Activated CD8-positive, alpha-beta T cell treated with anti-CD3 and anti-CD28 coated beads for 36 hours (primary cell): ENCODE measurements at regions not wholly inside any gene's neighbourhood (a gene's known extent, or its start where the extent isn't known, plus 50 kb on each side); places are given as distances from the start of the nearest gene placed in this dataset.
"Not testable (repeated sequence)": the region's sequence is repeated elsewhere in the genome, so short reads cannot be mapped to it uniquely, and the experiment has no call there.

Experiments used
- ATAC-seq: fragments of 200-7000 bp; cut with Tn5 transposase; one replicate; pipeline ENCODE4 v1.10.0; 2021; ENCODE audit warnings: mild to moderate bottlenecking, moderate library complexity
- CTCF ChIA-PET: fragments of 350-600 bp; sonication (Branson Sonifier 250); formaldehyde crosslinking; loops from one replicate; lab custom pipeline; 2021; ENCODE audit warnings: antibody characterized with exemption; lab: Charles Lee
- POLR2A ChIA-PET: fragments of 350-600 bp; sonication (Branson Sonifier 250); formaldehyde crosslinking; loops from one replicate; lab custom pipeline; 2021; ENCODE audit warnings: antibody characterized with exemption; lab: Charles Lee
- DNase-seq: peaks from one replicate; pipeline ENCODE4 v3.0.0-alpha.2; 2020
- H3K27ac Mint-ChIP-seq: one replicate; pipeline ENCODE4 v1.8.0; 2021; ENCODE audit warnings: mild to moderate bottlenecking, mixed read lengths
- H3K27me3 Mint-ChIP-seq: one replicate; pipeline ENCODE4 v1.8.0; 2021; ENCODE audit warnings: mixed read lengths
- H3K36me3 Mint-ChIP-seq: one replicate; pipeline ENCODE4 v1.8.0; 2021; ENCODE audit warnings: low read depth, mixed read lengths
- H3K4me1 Mint-ChIP-seq: one replicate; pipeline ENCODE4 v1.8.0; 2021; ENCODE audit warnings: low read depth, mixed read lengths
- H3K4me3 Mint-ChIP-seq: one replicate; pipeline ENCODE4 v1.8.0; 2021; ENCODE audit warnings: mild to moderate bottlenecking, moderate library complexity, mixed read lengths
- H3K9me3 Mint-ChIP-seq: one replicate; pipeline ENCODE4 v1.8.0; 2021; ENCODE audit warnings: mixed read lengths
- intact Hi-C: fragments of 100-400 bp; cut with micrococcal nuclease; formaldehyde crosslinking; loops from one replicate; pipeline ENCODE4 v1.10.0; 2022
- TF ChIP-seq, protein P1 (sequence below): fragments of 200-600 bp; IDR thresholded peaks from one replicate; pipeline ENCODE4 v1.8.0; 2022; ENCODE audit warnings: antibody characterized with exemption, mild to moderate bottlenecking

- ChIA-PET CTCF (interaction anchor here (1.0 to 1.1 kb wide), 2 partner anchors 20 to 133 kb away, joined by 3 read pairs; no protein-coding TSS in a partner anchor), POLR2A (no interaction called here)
- ATAC-seq = no peak
- intact Hi-C loops = no loop called here
- Mint-ChIP-seq H3K27ac (no peak overlapping the region), H3K4me1 (peaks cover 20% of the 10 kb centered on the region), H3K4me3 (no peak overlapping the region), H3K27me3 (no peaks in the 10 kb centered on the region), H3K36me3 (no peaks in the 10 kb centered on the region), H3K9me3 (no peaks in the 10 kb centered on the region)
- TF ChIP-seq, protein P1, sequence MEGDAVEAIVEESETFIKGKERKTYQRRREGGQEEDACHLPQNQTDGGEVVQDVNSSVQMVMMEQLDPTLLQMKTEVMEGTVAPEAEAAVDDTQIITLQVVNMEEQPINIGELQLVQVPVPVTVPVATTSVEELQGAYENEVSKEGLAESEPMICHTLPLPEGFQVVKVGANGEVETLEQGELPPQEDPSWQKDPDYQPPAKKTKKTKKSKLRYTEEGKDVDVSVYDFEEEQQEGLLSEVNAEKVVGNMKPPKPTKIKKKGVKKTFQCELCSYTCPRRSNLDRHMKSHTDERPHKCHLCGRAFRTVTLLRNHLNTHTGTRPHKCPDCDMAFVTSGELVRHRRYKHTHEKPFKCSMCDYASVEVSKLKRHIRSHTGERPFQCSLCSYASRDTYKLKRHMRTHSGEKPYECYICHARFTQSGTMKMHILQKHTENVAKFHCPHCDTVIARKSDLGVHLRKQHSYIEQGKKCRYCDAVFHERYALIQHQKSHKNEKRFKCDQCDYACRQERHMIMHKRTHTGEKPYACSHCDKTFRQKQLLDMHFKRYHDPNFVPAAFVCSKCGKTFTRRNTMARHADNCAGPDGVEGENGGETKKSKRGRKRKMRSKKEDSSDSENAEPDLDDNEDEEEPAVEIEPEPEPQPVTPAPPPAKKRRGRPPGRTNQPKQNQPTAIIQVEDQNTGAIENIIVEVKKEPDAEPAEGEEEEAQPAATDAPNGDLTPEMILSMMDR = no peak
- DNase-seq = no peak
Observed at GRCh38 chr22:17305076-17305475, 64.2 kb upstream of the CECR2 start.

DNA sequence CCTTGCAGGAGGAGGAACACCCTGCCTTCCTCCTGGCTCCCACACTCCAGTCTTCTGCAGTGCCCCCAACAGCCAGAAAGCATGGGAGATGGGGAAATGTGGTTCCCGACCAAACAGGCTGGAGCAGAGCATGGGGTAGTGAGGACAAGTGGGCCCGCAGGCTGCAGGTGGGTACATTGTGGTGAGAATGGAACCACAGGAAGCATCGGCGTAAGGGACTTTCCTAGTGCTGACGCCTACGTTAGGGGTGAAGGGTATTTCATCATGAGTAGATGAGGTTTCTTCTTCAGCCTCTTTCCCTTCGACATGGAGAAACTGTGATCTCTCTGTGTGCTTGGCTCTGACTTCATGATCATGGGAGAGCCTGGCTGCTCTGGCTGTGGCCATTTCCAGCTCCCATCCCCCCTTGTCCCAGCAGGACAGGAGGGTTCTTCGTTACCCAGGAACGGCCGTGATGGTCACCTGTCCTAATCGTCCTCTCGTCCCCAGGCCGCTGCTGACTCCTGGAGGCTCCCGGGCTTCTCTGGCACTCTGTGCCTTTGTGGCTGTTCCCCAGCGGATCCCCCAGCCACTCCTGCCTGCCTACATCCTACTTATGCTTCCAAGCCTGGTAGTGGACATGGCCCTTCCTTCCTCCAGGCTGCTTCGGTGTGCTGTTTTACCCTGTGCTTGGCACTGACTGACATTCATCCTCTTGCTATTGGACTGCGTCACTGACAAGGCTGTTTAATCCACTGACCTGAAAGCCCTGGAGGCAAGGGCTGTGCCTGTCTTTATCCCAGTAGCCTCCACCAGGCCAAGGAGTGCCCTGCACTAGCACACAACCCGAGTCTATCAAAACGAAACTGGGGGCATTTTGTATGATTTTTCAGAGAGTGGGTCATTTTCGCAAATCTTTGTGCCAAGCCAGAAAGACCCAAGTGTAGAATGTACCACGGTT is 65.2 kb upstream of the CECR2 start:
- CTCF ChIA-PET = interaction anchor here (1.1 kb wide), 1 partner anchor 132 kb away, joined by 3 read pairs; no protein-coding TSS in a partner anchor

DNA sequence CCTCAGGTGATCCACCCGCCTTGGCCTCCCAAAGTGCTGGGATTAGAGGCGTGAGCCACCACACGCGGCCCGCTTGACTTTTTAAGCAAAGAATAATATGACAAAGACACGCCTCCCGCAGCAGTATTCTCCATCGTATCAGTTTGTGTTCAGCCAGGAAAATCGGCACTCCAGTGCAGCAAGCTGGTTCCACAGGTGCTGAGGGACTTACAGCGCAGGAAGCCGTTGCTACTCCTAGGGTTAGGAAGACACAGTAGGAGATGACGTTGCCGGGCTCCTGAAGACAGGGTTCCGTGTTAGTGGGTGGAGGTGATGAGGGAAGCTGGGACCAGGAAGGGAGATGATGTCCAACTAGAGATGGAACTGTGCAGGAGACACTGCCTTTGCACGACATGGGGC is 65.8 kb upstream of the CECR2 start:
- no peak for ATAC-seq
- Mint-ChIP-seq H3K4me1 (peaks cover 20% of the 10 kb centered on the region), H3K36me3 (no peaks in the 10 kb centered on the region), H3K27ac (peak overlapping the region; percentile 89), H3K4me3 (no peak overlapping the region), H3K27me3 (peaks cover 1% of the 10 kb centered on the region), H3K9me3 (no peaks in the 10 kb centered on the region)
- ChIA-PET CTCF (no interaction called here), POLR2A (no interaction called here)
- intact Hi-C loops = no loop called here
- TF ChIP-seq, protein P1 = no peak
- no peak for DNase-seq

More for the DNA sequence above, 65.2 kb upstream of the CECR2 start:
- intact Hi-C loops = no loop called here
- peak overlapping the region; percentile 89 for H3K27ac Mint-ChIP-seq
- H3K27me3 Mint-ChIP-seq = no peaks in the 10 kb centered on the region
- POLR2A ChIA-PET = no interaction called here
- TF ChIP-seq, protein P1 = no peak
- H3K36me3 Mint-ChIP-seq = no peaks in the 10 kb centered on the region
- peak; percentile 91 for ATAC-seq
- no peaks in the 10 kb centered on the region for H3K9me3 Mint-ChIP-seq
- no peak overlapping the region for H3K4me3 Mint-ChIP-seq
- peaks cover 20% of the 10 kb centered on the region for H3K4me1 Mint-ChIP-seq
- peak; percentile 81 for DNase-seq

DNA sequence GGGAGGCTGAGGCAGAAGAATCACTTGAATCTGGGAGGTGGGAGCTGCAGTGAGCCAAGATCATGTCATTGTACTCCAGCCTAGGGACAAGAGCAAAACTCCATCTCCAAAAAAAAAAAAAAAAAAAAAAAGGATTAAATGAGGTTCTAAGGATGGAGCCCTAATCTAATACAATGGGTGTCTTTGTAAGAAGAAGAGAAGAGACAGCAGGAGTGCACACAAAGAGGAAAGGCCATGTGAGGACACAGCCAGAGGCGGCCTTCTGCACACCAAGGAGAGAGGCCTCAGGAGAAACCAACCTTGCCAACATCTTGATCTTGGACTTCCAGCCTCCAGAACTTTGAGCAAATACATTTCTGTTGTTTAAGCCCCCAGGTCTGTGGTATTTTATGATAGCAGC is 66.6 kb upstream of the CECR2 start:
- ATAC-seq = no peak
- Mint-ChIP-seq H3K9me3 (no peaks in the 10 kb centered on the region), H3K27ac (no peak overlapping the region), H3K4me3 (no peak overlapping the region), H3K27me3 (peaks cover 1% of the 10 kb centered on the region), H3K36me3 (no peaks in the 10 kb centered on the region), H3K4me1 (peaks cover 25% of the 10 kb centered on the region)
- TF ChIP-seq, protein P1 = no peak
- no peak for DNase-seq
- intact Hi-C loops = no loop called here
- ChIA-PET CTCF (no interaction called here), POLR2A (no interaction called here)

DNA sequence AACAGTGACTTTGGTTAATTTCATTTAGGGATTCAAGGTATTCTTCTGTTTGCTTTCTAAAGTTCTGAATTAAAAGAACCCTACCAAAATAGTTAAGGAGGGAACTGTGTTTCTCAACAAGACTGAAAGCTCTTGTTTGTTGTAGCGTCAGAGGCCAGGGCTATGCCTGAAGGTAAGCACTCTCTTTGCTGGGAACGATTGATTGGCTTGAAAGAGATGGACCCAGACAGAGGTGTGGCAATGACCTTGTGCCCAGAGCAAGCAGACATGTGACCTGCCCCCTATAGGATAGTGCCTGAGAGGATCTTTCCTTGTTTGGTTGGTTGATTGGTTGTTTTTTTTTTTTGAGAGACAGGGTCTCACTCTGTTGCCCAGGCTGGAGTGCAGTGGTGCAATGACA is 68.3 kb upstream of the CECR2 start:
- no peaks in the 10 kb centered on the region for H3K9me3 Mint-ChIP-seq
- intact Hi-C loops = no loop called here
- no peaks in the 10 kb centered on the region for H3K36me3 Mint-ChIP-seq
- H3K4me3 Mint-ChIP-seq = no peak overlapping the region
- H3K27me3 Mint-ChIP-seq = peaks cover 7% of the 10 kb centered on the region
- DNase-seq (no peak), ATAC-seq (no peak)
- peaks cover 25% of the 10 kb centered on the region for H3K4me1 Mint-ChIP-seq
- TF ChIP-seq, protein P1 = no peak
- no peak overlapping the region for H3K27ac Mint-ChIP-seq
- POLR2A ChIA-PET = no interaction called here
- CTCF ChIA-PET = no interaction called here

DNA sequence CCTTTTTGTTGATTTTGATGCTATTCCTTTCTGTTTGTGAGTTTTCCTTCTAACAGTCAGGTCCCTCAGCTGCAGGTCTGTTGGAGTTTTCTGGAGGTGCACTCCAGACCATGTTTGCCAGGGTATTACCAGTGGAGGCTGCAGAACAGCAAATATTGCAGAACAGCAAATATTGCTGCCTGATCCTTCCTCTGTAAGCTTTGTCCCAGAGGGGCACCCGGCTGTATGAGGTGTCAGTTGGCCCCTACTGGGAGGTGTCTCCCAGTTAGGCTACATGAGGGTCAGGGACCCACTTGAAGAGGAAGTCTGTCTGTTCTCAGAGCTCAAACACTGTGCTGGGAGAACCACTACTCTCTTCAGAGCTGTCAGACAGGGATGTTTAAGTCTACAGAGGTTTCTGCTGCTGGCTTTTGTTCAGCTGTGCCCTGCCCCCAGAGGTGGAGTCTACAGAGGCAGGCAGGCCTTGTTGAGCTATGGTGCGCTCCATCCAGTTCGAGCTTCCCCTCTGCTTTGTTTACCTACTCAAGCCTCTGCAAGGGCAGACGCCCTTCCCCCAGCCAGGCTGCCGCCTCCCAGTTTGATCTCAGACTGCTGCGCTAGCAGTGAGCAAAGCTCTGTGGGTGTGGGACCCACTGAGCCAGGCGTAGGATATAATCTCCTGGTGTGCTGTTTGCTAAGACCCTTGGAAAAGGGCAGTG is 70.3 kb upstream of the CECR2 start:
- POLR2A ChIA-PET, H3K4me3 Mint-ChIP-seq, ATAC-seq, H3K9me3 Mint-ChIP-seq, DNase-seq, H3K36me3 Mint-ChIP-seq, H3K27me3 Mint-ChIP-seq, H3K27ac Mint-ChIP-seq, intact Hi-C loops: not testable (repeated sequence)
- CTCF ChIA-PET = interaction anchor here (0.7 kb wide), 1 partner anchor 127 kb away, joined by 3 read pairs; no protein-coding TSS in a partner anchor
- H3K4me1 Mint-ChIP-seq = peaks cover 19% of the 10 kb centered on the region
